Smooth muscle cell (in vitro differentiated cells): ENCODE measurements at regions not wholly inside any gene's neighbourhood (a gene's known extent, or its start where the extent isn't known, plus 50 kb on each side); places are given as distances from the start of the nearest gene placed in this dataset.

Experiments
- DNase-seq: peaks from one replicate; lab custom pipeline; 2025; ENCODE audit not compliant: unreplicated experiment; lab: John Stamatoyannopoulos, UW
- H2AFZ ChIP-seq: fragments of 200-600 bp; sonication (generic); 2 replicates; pipeline ENCODE4 v1.6.0; 2016; ENCODE audit warnings: antibody characterized with exemption, low read depth, mild to moderate bottlenecking
- H3F3A ChIP-seq: fragments of 200-600 bp; sonication (generic); 2 replicates; pipeline ENCODE4 v1.6.0; 2017; ENCODE audit warnings: antibody characterized with exemption, low read depth
- H3K27ac ChIP-seq: fragments of 200-600 bp; sonication (generic); 2 replicates; pipeline ENCODE4 v1.5.1; 2016; ENCODE audit warnings: low read depth, mild to moderate bottlenecking
- H3K27me3 ChIP-seq: fragments of 200-600 bp; sonication (generic); 2 replicates; pipeline ENCODE4 v1.6.1; 2016; ENCODE audit warnings: low read depth, mild to moderate bottlenecking
- H3K36me3 ChIP-seq: fragments of 200-600 bp; sonication (generic); 2 replicates; pipeline ENCODE4 v1.5.1; 2016; ENCODE audit warnings: low read depth
- H3K4me1 ChIP-seq: fragments of 200-600 bp; sonication (generic); 2 replicates; pipeline ENCODE4 v1.5.1; 2016; ENCODE audit warnings: low read depth
- H3K4me2 ChIP-seq: fragments of 200-600 bp; sonication (generic); 2 replicates; pipeline ENCODE4 v1.6.0; 2016; ENCODE audit warnings: mild to moderate bottlenecking
- H3K4me3 ChIP-seq: fragments of 200-600 bp; sonication (generic); 2 replicates; pipeline ENCODE4 v1.5.1; 2016; ENCODE audit warnings: mild to moderate bottlenecking
- H3K79me2 ChIP-seq: fragments of 200-600 bp; sonication (generic); 2 replicates; pipeline ENCODE4 v1.6.0; 2016; ENCODE audit warnings: low read depth, mild to moderate bottlenecking
- H3K9ac ChIP-seq: fragments of 200-600 bp; sonication (generic); 2 replicates; pipeline ENCODE4 v1.6.0; 2016; ENCODE audit warnings: low read depth
- H3K9me3 ChIP-seq: fragments of 200-600 bp; sonication (generic); replicated peaks from 2 replicates; pipeline ENCODE4 v1.5.1; 2016; ENCODE audit warnings: low read depth
- H4K20me1 ChIP-seq: fragments of 200-600 bp; sonication (generic); 2 replicates; pipeline ENCODE4 v1.6.0; 2016; ENCODE audit warnings: low read depth
- CTCF ChIP-seq: fragments of 200-600 bp; sonication (generic); IDR thresholded peaks from 2 replicates; pipeline ENCODE4 v1.5.1; 2017; ENCODE audit warnings: borderline replicate concordance, mild to moderate bottlenecking, antibody characterized with exemption; ENCODE audit not compliant: insufficient read depth, poor library complexity, severe bottlenecking
- WGBS: methylation state at CpG from one replicate; pipeline ENCODE4 v1.1.7; 2016; ENCODE audit warnings: low lambda C conversion rate; 5-methylcytosine and 5-hydroxymethylcytosine counted together

- H3K27me3 ChIP-seq: no peaks in the 10 kb centered on the region
- no peaks in the 10 kb centered on the region for H4K20me1 ChIP-seq
- H3K4me1 ChIP-seq: no peaks in the 10 kb centered on the region
- no peaks in the 10 kb centered on the region for H3F3A ChIP-seq
- no peaks in the 10 kb centered on the region for H3K79me2 ChIP-seq
- TF ChIP-seq CTCF: no peak
- H3K27ac ChIP-seq: no peak overlapping the region
- 86% methylated on average over 6 of the region's 6 CpGs for WGBS
- no peak overlapping the region for H3K4me2 ChIP-seq
- H3K4me3 ChIP-seq: no peak overlapping the region
- H3K36me3 ChIP-seq: no peaks in the 10 kb centered on the region
- DNase-seq: no peak
- no peak overlapping the region for H3K9ac ChIP-seq
- no peak overlapping the region for H2AFZ ChIP-seq
- H3K9me3 ChIP-seq: no peaks in the 10 kb centered on the region
These were observed 685.7 kb upstream of the PIK3C3 start for GRCh38 chr18:41269294-41269693.

- Histone ChIP-seq H3K9me3 (no peaks in the 10 kb centered on the region), H4K20me1 (no peaks in the 10 kb centered on the region), H2AFZ (no peak overlapping the region), H3K9ac (no peak overlapping the region), H3K4me1 (no peaks in the 10 kb centered on the region), H3K27ac (no peak overlapping the region), H3K27me3 (no peaks in the 10 kb centered on the region), H3K36me3 (no peaks in the 10 kb centered on the region), H3F3A (no peaks in the 10 kb centered on the region), H3K4me3 (no peak overlapping the region), H3K4me2 (no peak overlapping the region), H3K79me2 (no peaks in the 10 kb centered on the region)
- TF ChIP-seq CTCF: no peak
- WGBS: 93% methylated on average over 2 of the region's 2 CpGs
- DNase-seq: no peak
These were observed 686.8 kb upstream of the PIK3C3 start for GRCh38 chr18:41268271-41268670.

GRCh38 chr18:41266616-41267015, 688.4 kb upstream of the PIK3C3 start:
- Histone ChIP-seq H3K4me2 (no peak overlapping the region), H3K27ac (no peak overlapping the region), H3K9ac (no peak overlapping the region), H3K4me3 (no peak overlapping the region), H3K79me2 (no peaks in the 10 kb centered on the region), H3K4me1 (no peaks in the 10 kb centered on the region), H3K27me3 (no peaks in the 10 kb centered on the region), H3K9me3 (no peaks in the 10 kb centered on the region), H2AFZ (no peak overlapping the region), H3K36me3 (no peaks in the 10 kb centered on the region), H4K20me1 (no peaks in the 10 kb centered on the region), H3F3A (no peaks in the 10 kb centered on the region)
- 72% methylated on average over 3 of the region's 3 CpGs for WGBS
- DNase-seq: no peak
- no peak for TF ChIP-seq CTCF

GRCh38 chr18:41266204-41266603, 688.8 kb upstream of the PIK3C3 start:
- Histone ChIP-seq H3K4me1 (no peaks in the 10 kb centered on the region), H3K27me3 (no peaks in the 10 kb centered on the region), H2AFZ (no peak overlapping the region), H3K9ac (no peak overlapping the region), H3K79me2 (no peaks in the 10 kb centered on the region), H4K20me1 (no peaks in the 10 kb centered on the region), H3F3A (no peaks in the 10 kb centered on the region), H3K4me3 (no peak overlapping the region), H3K27ac (no peak overlapping the region), H3K9me3 (no peaks in the 10 kb centered on the region), H3K4me2 (no peak overlapping the region), H3K36me3 (no peaks in the 10 kb centered on the region)
- TF ChIP-seq CTCF: no peak
- WGBS: 88% methylated on average over 5 of the region's 5 CpGs
- no peak for DNase-seq
